OCI-LY7 (cell line): ENCODE measurements at regions not wholly inside any gene's neighbourhood (a gene's known extent, or its start where the extent isn't known, plus 50 kb on each side); places are given as distances from the start of the nearest gene placed in this dataset.

ENCODE experiments used
- BruUV-seq: library from RNA; stranded (reverse); fragments of 400-500 nt; replicated peaks from 2 replicates; lab custom pipeline; 2021; lab: Mats Ljungman, UMichigan
- CTCF ChIA-PET: fragments of 300-600 bp; sonication (Branson Sonifier 250); formaldehyde crosslinking; loops from one replicate; lab custom pipeline; 2022; ENCODE audit warnings: antibody characterized with exemption; ENCODE audit not compliant: unreplicated experiment; lab: Charles Lee
- POLR2A ChIA-PET: fragments of 300-600 bp; sonication (Branson Sonifier 250); formaldehyde crosslinking; loops from one replicate; lab custom pipeline; 2022; ENCODE audit warnings: antibody characterized with exemption; lab: Charles Lee
- DNase-seq: peaks from one replicate; pipeline ENCODE4 v3.0.0-alpha.2; 2015; ENCODE audit warnings: low spot score
- H2AFZ ChIP-seq: fragments of 200-600 bp; sonication (generic), shearing (Covaris generic); 2 replicates; pipeline ENCODE4 v1.6.1; 2014; ENCODE audit warnings: mild to moderate bottlenecking, antibody characterized with exemption, low read length, moderate library complexity
- H3K27ac ChIP-seq: fragments of 200-600 bp; sonication (generic); 2 replicates; pipeline ENCODE4 v1.5.1; 2014; ENCODE audit warnings: mixed run types, low read depth, mild to moderate bottlenecking, moderate library complexity, low read length, inconsistent platforms; ENCODE audit not compliant: poor library complexity, severe bottlenecking
- H3K36me3 ChIP-seq: fragments of 200-600 bp; sonication (generic); 2 replicates; pipeline ENCODE4 v1.6.1; 2014; ENCODE audit warnings: mild to moderate bottlenecking, antibody characterized with exemption, low read length, moderate library complexity, mixed read lengths; ENCODE audit not compliant: insufficient read depth
- H3K4me1 ChIP-seq: fragments of 200-600 bp; sonication (generic); 2 replicates; pipeline ENCODE4 v1.5.1; 2014; ENCODE audit warnings: mild to moderate bottlenecking, low read length; ENCODE audit not compliant: insufficient read depth, poor library complexity, severe bottlenecking
- H3K4me2 ChIP-seq: fragments of 200-600 bp; sonication (generic); 2 replicates; pipeline ENCODE4 v1.6.1; 2014; ENCODE audit warnings: mild to moderate bottlenecking, low read length
- H3K4me3 ChIP-seq: fragments of 200-600 bp; sonication (generic); 2 replicates; pipeline ENCODE4 v1.5.1; 2014; ENCODE audit warnings: mild to moderate bottlenecking, low read depth, low read length; ENCODE audit not compliant: poor library complexity, severe bottlenecking
- H3K79me2 ChIP-seq: fragments of 200-600 bp; sonication (generic); 2 replicates; pipeline ENCODE4 v1.6.1; 2016; ENCODE audit warnings: low read depth, mild to moderate bottlenecking, low read length, moderate library complexity, mixed read lengths; ENCODE audit not compliant: insufficient read depth
- H3K9me2 ChIP-seq: fragments of 200-600 bp; sonication (generic); 2 replicates; pipeline ENCODE4 v1.6.1; 2016; ENCODE audit warnings: mild to moderate bottlenecking, low read length, mixed read lengths; ENCODE audit not compliant: insufficient read depth
- H3K9me3 ChIP-seq: fragments of 200-600 bp; sonication (generic); 2 replicates; pipeline ENCODE4 v1.6.1; 2014; ENCODE audit warnings: mild to moderate bottlenecking, mixed run types, low read length, mixed read lengths
- H4K20me1 ChIP-seq: fragments of 200-600 bp; sonication (generic); 2 replicates; pipeline ENCODE4 v1.6.1; 2014; ENCODE audit warnings: mild to moderate bottlenecking, antibody characterized with exemption, low read length, moderate library complexity, mixed read lengths; ENCODE audit not compliant: insufficient read depth
- CTCF ChIP-seq: fragments of 200-600 bp; sonication (generic); conservative IDR thresholded peaks from 2 replicates; pipeline ENCODE4 v1.5.1; 2014; ENCODE audit warnings: mild to moderate bottlenecking, antibody characterized with exemption, low read length, moderate library complexity, mixed read lengths
- EZH2phosphoT487 ChIP-seq: fragments of 200-600 bp; sonication (generic); IDR thresholded peaks from 2 replicates; pipeline ENCODE4 v1.6.1; 2018; ENCODE audit warnings: low read depth, borderline replicate concordance, mild to moderate bottlenecking, mixed run types, antibody characterized with exemption, low read length, moderate library complexity, mixed read lengths
- intact Hi-C: fragments of 100-400 bp; cut with micrococcal nuclease; formaldehyde crosslinking; loops from one replicate; pipeline ENCODE4 v1.10.0; 2022; ENCODE audit not compliant: unreplicated experiment

DNA sequence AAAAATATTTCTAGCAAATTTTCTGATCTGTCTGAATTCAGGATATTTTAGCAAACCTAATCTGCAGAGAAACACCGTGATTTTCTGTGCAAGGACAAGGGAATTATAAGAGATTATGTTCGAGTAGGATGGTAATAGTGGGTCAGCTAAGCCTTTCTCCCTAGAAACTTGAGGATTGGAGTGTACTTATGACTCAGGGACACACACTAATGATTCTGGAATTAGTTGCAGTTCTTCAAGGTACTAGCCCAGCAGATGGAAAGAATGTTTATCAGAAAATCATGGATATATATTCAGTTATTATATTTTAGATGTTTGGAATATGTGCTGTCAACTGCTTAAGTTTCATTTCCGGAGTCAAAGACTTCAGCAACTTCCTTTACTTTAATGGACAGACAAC, 177.1 kb upstream of the MAP3K7 start:
- intact Hi-C loops: no loop called here
- H3K27ac ChIP-seq: no peak overlapping the region
- H3K36me3 ChIP-seq: no peaks in the 10 kb centered on the region
- H3K9me3 ChIP-seq: no peaks in the 10 kb centered on the region
- H3K4me2 ChIP-seq: no peak overlapping the region
- ChIA-PET POLR2A (no interaction called here), CTCF (interaction anchor here (0.6 kb wide), 1 partner anchor 33 kb away, joined by 3 read pairs; no protein-coding TSS in a partner anchor)
- no TSS peak for BruUV-seq
- H3K4me3 ChIP-seq: no peak overlapping the region
- H4K20me1 ChIP-seq: no peaks in the 10 kb centered on the region
- no peak for DNase-seq
- H3K79me2 ChIP-seq: no peaks in the 10 kb centered on the region
- no peak overlapping the region for H2AFZ ChIP-seq
- H3K4me1 ChIP-seq: no peaks in the 10 kb centered on the region
- TF ChIP-seq CTCF: no peak
- TF ChIP-seq EZH2phosphoT487: no peak
- H3K9me2 ChIP-seq: no peaks in the 10 kb centered on the region

- no peak overlapping the region for H3K27ac ChIP-seq
- ChIA-PET POLR2A (interaction anchor here (0.6 kb wide), 1 partner anchor 20 kb away, joined by 5 read pairs; no protein-coding TSS in a partner anchor), CTCF (no interaction called here)
- no peaks in the 10 kb centered on the region for H3K79me2 ChIP-seq
- no peaks in the 10 kb centered on the region for H3K36me3 ChIP-seq
- H3K4me2 ChIP-seq: no peak overlapping the region
- H3K4me3 ChIP-seq: no peak overlapping the region
- H3K4me1 ChIP-seq: no peaks in the 10 kb centered on the region
- H3K9me3 ChIP-seq: no peaks in the 10 kb centered on the region
- H3K9me2 ChIP-seq: no peaks in the 10 kb centered on the region
- intact Hi-C loops: no loop called here
- TF ChIP-seq CTCF: no peak
- no peak for TF ChIP-seq EZH2phosphoT487
- no peak for DNase-seq
- H2AFZ ChIP-seq: no peak overlapping the region
- BruUV-seq: no TSS peak
- H4K20me1 ChIP-seq: no peaks in the 10 kb centered on the region
Observed at GRCh38 chr6:90759664-90760063, 172.8 kb upstream of the MAP3K7 start.

DNA sequence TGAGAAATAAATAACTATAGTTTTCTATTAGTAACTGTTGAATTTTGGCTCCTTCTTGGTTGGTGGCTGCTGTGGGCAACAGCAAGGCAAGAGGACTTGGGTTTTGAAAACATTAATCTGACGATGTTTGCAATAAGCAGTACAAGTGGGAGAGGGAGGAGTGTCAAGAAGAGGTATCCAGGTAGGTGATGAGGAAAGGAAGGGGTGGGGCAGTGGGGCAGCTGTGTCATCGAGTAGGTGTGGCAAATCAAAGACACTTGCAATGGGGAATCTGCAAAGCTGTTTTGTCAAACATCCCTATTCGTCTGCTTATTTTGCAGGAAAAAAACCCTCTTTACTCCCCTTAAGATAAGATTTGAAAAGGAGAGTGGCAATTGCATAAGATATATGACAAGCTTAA, 171.9 kb upstream of the MAP3K7 start:
- Histone ChIP-seq H3K4me1 (no peaks in the 10 kb centered on the region), H3K79me2 (no peaks in the 10 kb centered on the region), H2AFZ (no peak overlapping the region), H4K20me1 (no peaks in the 10 kb centered on the region), H3K9me3 (no peaks in the 10 kb centered on the region), H3K36me3 (no peaks in the 10 kb centered on the region), H3K4me3 (no peak overlapping the region), H3K9me2 (no peaks in the 10 kb centered on the region), H3K27ac (no peak overlapping the region), H3K4me2 (no peak overlapping the region)
- TF ChIP-seq EZH2phosphoT487: no peak
- TF ChIP-seq CTCF: no peak
- no peak for DNase-seq
- ChIA-PET POLR2A (no interaction called here), CTCF (no interaction called here)
- no TSS peak for BruUV-seq
- intact Hi-C loops: no loop called here
